ENCODE measurements at regions not wholly inside any gene's neighbourhood (a gene's known extent, or its start where the extent isn't known, plus 50 kb on each side); places are given as distances from the start of the nearest gene placed in this dataset.

DNA sequence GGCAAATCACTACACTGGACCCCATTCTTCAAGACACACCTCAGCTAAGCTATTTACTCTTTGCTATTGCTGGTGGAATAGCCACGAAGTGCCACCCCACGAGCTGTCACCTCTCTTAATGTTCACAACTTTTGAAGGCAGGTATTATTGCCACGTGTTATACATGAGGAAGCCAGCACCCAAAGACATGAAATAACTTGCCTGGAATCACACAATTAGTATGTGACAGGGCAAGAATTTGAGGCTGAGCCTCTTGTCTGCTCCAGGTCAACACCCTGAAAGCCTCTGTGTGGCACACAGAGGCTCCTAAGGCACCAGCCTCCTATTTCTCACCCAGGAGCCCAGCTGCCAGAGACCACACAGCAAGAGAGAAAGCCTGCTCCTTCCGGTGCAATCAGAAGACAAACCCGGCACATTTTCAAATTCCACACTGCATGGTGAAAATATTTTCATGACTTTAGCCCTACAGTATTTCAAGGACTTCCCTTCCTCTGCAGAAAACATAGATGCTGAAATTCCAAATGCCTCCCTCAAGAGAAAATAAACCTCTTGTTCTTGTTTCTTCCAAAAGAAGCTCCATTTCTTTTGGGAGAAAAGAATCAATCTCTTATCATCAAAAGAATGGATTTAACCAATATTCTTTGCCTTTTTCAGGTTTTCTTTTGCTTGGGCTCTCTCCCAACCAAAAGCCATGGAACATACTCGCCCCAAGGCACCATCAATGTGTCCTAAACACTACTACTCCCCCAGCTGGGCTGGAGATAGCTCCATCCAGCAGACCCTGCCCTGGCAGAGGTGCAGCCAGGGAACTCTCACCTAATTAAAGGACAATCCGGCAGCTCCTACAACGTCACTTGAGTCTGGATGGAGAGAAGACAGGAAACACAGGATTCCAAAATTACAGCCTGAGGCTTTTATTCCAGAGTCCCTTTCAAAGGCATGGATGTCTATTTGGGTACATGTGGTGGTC, 84.7 kb upstream of the THBS1 start:
- TF ChIP-seq, protein P1, sequence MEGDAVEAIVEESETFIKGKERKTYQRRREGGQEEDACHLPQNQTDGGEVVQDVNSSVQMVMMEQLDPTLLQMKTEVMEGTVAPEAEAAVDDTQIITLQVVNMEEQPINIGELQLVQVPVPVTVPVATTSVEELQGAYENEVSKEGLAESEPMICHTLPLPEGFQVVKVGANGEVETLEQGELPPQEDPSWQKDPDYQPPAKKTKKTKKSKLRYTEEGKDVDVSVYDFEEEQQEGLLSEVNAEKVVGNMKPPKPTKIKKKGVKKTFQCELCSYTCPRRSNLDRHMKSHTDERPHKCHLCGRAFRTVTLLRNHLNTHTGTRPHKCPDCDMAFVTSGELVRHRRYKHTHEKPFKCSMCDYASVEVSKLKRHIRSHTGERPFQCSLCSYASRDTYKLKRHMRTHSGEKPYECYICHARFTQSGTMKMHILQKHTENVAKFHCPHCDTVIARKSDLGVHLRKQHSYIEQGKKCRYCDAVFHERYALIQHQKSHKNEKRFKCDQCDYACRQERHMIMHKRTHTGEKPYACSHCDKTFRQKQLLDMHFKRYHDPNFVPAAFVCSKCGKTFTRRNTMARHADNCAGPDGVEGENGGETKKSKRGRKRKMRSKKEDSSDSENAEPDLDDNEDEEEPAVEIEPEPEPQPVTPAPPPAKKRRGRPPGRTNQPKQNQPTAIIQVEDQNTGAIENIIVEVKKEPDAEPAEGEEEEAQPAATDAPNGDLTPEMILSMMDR (IDR thresholded peaks at IDR 0.05) = no peak
- no peak for TF ChIP-seq POLR2A (IDR thresholded peaks at IDR 0.05)

All from lower leg skin (tissue), 3 donors.